ENCODE measurements at regions not wholly inside any gene's neighbourhood (a gene's known extent, or its start where the extent isn't known, plus 50 kb on each side); places are given as distances from the start of the nearest gene placed in this dataset.
A peak's percentile ranks its signal among the peaks of the same experiment; 100 is the strongest.

GRCh38 chrX:110915570-110915969 is 120.0 kb upstream of the CHRDL1 start:
- no peaks in the 10 kb centered on the region for H3K36me3 ChIP-seq (ENCODE audit: control insufficient read depth in 2 of 2, extremely low read depth in 1 of 2, insufficient read depth in 2 of 2, low read length in 2 of 2)
- H3K9me3 ChIP-seq (replicated peaks; ENCODE audit: control insufficient read depth, insufficient read depth, low read length): no peaks in the 10 kb centered on the region
- FAIRE-seq (no peak), DNase-seq (ENCODE audit: low read depth, low spot score) (no peak)
- intact Hi-C loops (cut with micrococcal nuclease) (no loop called here), dilution Hi-C loops (cut with MboI; ENCODE audit: extremely low pct_ligation_motif_present, low sequenced_read_pairs) (no loop called here)
- no peaks in the 10 kb centered on the region for H3K9me1 ChIP-seq (replicated peaks; ENCODE audit: control insufficient read depth, extremely low read depth, insufficient read depth, low read length)
- H3K4me3 ChIP-seq (replicated peaks in 1 of 3; ENCODE audit: insufficient read depth in 1 of 3, low read depth in 1 of 3, low read length in 3 of 3): no peak overlapping the region
- POLR2A ChIA-PET: no interaction called here
- no peaks in the 10 kb centered on the region for H3K4me1 ChIP-seq (ENCODE audit: control insufficient read depth, extremely low read depth, insufficient read depth, low read length)
- no peak for TF ChIP-seq EZH2 (IDR thresholded peaks at IDR 0.05; ENCODE audit: borderline replicate concordance, low read depth, low read length, severe bottlenecking)
- TF ChIP-seq GATA2 (IDR thresholded peaks at IDR 0.05; ENCODE audit: insufficient read depth, insufficient read length, low read depth, low read length): no peak
- TF ChIP-seq MAX (IDR thresholded peaks at IDR 0.05; ENCODE audit: insufficient read depth, insufficient read length): no peak
- no peak for TF ChIP-seq JUN (IDR thresholded peaks at IDR 0.05; ENCODE audit: borderline replicate concordance, insufficient read depth, insufficient read length, low read depth)
- TF ChIP-seq CTCF (IDR thresholded peaks at IDR 0.05; ENCODE audit: extremely low read depth in 1 of 2, insufficient read depth in 1 of 2, low read depth in 1 of 2, low read length in 2 of 2): no peak
- no peak overlapping the region for H2AFZ ChIP-seq (ENCODE audit: low read depth, low read length)
- CTCF ChIA-PET: no interaction called here
- no TSS peak for BruUV-seq (replicated peaks)
- no peak overlapping the region for H3K27ac ChIP-seq (ENCODE audit: insufficient read depth, low read depth, low read length)
- H3K27me3 ChIP-seq (ENCODE audit: control insufficient read depth in 2 of 2, insufficient read depth in 2 of 2, low read length in 2 of 2): no peaks in the 10 kb centered on the region
- no peak overlapping the region for H3K4me2 ChIP-seq (ENCODE audit: insufficient read depth, low read length)
- no peaks in the 10 kb centered on the region for H4K20me1 ChIP-seq (replicated peaks; ENCODE audit: control insufficient read depth, extremely low read depth, insufficient read depth, low read length)
- H3K79me2 ChIP-seq (ENCODE audit: control insufficient read depth, insufficient read depth, low read length): no peaks in the 10 kb centered on the region
- no peak overlapping the region for H3K9ac ChIP-seq (replicated peaks; ENCODE audit: extremely low read depth, insufficient read depth, low read length)

- ChIA-PET CTCF (no interaction called here), POLR2A (no interaction called here)
- H3K36me3 ChIP-seq (ENCODE audit: control insufficient read depth in 2 of 2, extremely low read depth in 1 of 2, insufficient read depth in 2 of 2, low read length in 2 of 2): no peaks in the 10 kb centered on the region
- no peaks in the 10 kb centered on the region for H3K4me1 ChIP-seq (ENCODE audit: control insufficient read depth, extremely low read depth, insufficient read depth, low read length)
- H4K20me1 ChIP-seq (replicated peaks; ENCODE audit: control insufficient read depth, extremely low read depth, insufficient read depth, low read length): no peaks in the 10 kb centered on the region
- H2AFZ ChIP-seq (ENCODE audit: low read depth, low read length): no peak overlapping the region
- H3K4me3 ChIP-seq (replicated peaks in 1 of 3; ENCODE audit: insufficient read depth in 1 of 3, low read depth in 1 of 3, low read length in 3 of 3): no peak overlapping the region
- dilution Hi-C loops (cut with MboI; ENCODE audit: extremely low pct_ligation_motif_present, low sequenced_read_pairs): no loop called here
- no peak overlapping the region for H3K4me2 ChIP-seq (ENCODE audit: insufficient read depth, low read length)
- H3K9ac ChIP-seq (replicated peaks; ENCODE audit: extremely low read depth, insufficient read depth, low read length): no peak overlapping the region
- no peaks in the 10 kb centered on the region for H3K9me1 ChIP-seq (replicated peaks; ENCODE audit: control insufficient read depth, extremely low read depth, insufficient read depth, low read length)
- intact Hi-C loops (cut with micrococcal nuclease): no loop called here
- no peaks in the 10 kb centered on the region for H3K27me3 ChIP-seq (ENCODE audit: control insufficient read depth in 2 of 2, insufficient read depth in 2 of 2, low read length in 2 of 2)
- FAIRE-seq: peak; percentile 55
- H3K9me3 ChIP-seq (replicated peaks; ENCODE audit: control insufficient read depth, insufficient read depth, low read length): no peaks in the 10 kb centered on the region
- H3K27ac ChIP-seq (ENCODE audit: insufficient read depth, low read depth, low read length): no peak overlapping the region
- DNase-seq (ENCODE audit: low read depth, low spot score): no peak
- TF ChIP-seq CTCF (IDR thresholded peaks at IDR 0.05; ENCODE audit: extremely low read depth in 1 of 2, insufficient read depth in 1 of 2, low read depth in 1 of 2, low read length in 2 of 2) (no peak), MAX (IDR thresholded peaks at IDR 0.05; ENCODE audit: insufficient read depth, insufficient read length) (no peak), FOS (IDR thresholded peaks at IDR 0.05; ENCODE audit: borderline replicate concordance, insufficient read depth, low read length) (no peak), POLR2A (IDR thresholded peaks at IDR 0.05; ENCODE audit: low read depth, low read length) (no peak), POLR2AphosphoS5 (IDR thresholded peaks at IDR 0.05; ENCODE audit: insufficient read depth, low read depth, low read length) (no peak), JUN (IDR thresholded peaks at IDR 0.05; ENCODE audit: borderline replicate concordance, insufficient read depth, insufficient read length, low read depth) (no peak), MYC (IDR thresholded peaks at IDR 0.05; ENCODE audit: low read depth, low read length) (no peak), GATA2 (IDR thresholded peaks at IDR 0.05; ENCODE audit: insufficient read depth, insufficient read length, low read depth, low read length) (no peak), EZH2 (IDR thresholded peaks at IDR 0.05; ENCODE audit: borderline replicate concordance, low read depth, low read length, severe bottlenecking) (no peak)
- no TSS peak for BruUV-seq (replicated peaks)
- no peaks in the 10 kb centered on the region for H3K79me2 ChIP-seq (ENCODE audit: control insufficient read depth, insufficient read depth, low read length)
Measured at GRCh38 chrX:110915111-110915510, 119.5 kb upstream of the CHRDL1 start.

All from endothelial cell of umbilical vein (primary cell).